ENCODE measurements at regions not wholly inside any gene's neighbourhood (a gene's known extent, or its start where the extent isn't known, plus 50 kb on each side); places are given as distances from the start of the nearest gene placed in this dataset.

GRCh38 chr18:60555625-60556024 is 183.1 kb upstream of the MC4R start:
- DNase-seq (ENCODE audit: low spot score) = no peak

- DNase-seq (ENCODE audit: low spot score) = no peak
Observed at GRCh38 chr18:60556326-60556725, 183.8 kb upstream of the MC4R start.

DNA sequence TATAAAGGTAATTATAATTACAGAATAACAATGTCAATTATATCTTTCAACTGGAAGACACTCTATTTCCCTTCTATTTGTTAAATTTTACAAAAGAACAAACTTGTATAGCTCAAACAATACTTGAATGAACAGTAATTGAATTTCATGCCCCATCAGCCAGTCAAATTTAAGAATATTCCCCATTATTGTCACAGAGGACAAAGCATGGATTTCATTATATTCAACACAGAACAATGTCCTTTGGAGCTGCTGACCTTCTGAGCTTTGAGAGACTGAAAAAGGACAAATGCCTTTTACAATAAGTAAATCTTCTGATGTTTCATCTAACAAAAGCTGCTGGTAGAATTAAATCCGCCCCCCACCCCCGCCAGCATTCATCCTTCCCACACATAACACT is 187.5 kb upstream of the MC4R start:
- no peak for DNase-seq (ENCODE audit: low spot score)

- DNase-seq (ENCODE audit: low spot score) = no peak
Observed at GRCh38 chr18:60563082-60563481, 190.5 kb upstream of the MC4R start.

- no peak for DNase-seq (ENCODE audit: low spot score)
Observed at GRCh38 chr18:60568220-60568619, 195.6 kb upstream of the MC4R start.

- DNase-seq (ENCODE audit: low spot score) = no peak
Observed at GRCh38 chr18:60570172-60570571, 197.6 kb upstream of the MC4R start.

- no peak for DNase-seq (ENCODE audit: low spot score)
Observed at GRCh38 chr18:60577457-60577856, 204.9 kb upstream of the MC4R start.

DNA sequence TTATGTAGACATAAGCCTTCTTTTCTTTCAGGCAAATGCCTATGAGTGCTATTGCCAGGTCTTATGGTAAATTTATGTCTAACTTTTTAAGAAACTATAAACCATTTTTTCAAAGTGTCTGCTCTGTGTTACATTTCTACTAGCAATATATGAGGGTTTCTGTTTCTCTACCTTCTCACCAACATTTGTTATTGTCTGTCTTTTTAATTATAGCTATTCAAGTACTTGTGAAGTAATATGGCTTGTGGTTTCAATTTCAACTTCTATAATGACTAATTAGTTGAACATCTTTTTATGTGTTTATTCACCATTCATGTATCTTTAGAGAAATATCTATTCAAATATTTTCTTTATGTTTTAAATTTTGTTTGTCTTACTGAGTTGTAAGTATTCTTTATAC is 213.1 kb upstream of the MC4R start:
- no peak for DNase-seq (ENCODE audit: low spot score)

GRCh38 chr18:60593249-60593648 is 220.7 kb upstream of the MC4R start:
- DNase-seq (ENCODE audit: low spot score) = no peak

- no peak for DNase-seq (ENCODE audit: low spot score)
Observed at GRCh38 chr18:60596928-60597327, 224.4 kb upstream of the MC4R start.

DNA sequence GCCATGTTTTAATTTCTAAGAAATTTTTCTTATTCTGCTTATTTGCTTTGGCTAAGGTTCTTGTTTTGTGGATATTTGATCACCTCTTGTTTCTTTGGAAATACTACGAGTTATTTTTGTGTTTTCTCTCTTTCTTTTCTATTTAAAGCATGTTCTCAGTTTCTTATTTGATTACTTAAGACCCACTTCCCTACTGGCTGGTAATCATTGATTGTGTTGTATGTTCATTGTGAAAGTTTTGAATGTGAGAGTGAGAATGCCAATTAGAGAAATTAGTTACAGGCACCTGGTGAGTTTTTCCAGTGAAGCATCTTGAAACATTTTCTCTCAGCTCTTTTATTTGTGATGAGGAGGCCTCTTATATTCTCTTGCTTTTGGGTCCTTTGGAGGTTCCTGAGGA is 226.7 kb upstream of the MC4R start:
- DNase-seq (ENCODE audit: low spot score) = no peak

- no peak for DNase-seq (ENCODE audit: low spot score)
Observed at GRCh38 chr18:60599995-60600394, 227.4 kb upstream of the MC4R start.

DNA sequence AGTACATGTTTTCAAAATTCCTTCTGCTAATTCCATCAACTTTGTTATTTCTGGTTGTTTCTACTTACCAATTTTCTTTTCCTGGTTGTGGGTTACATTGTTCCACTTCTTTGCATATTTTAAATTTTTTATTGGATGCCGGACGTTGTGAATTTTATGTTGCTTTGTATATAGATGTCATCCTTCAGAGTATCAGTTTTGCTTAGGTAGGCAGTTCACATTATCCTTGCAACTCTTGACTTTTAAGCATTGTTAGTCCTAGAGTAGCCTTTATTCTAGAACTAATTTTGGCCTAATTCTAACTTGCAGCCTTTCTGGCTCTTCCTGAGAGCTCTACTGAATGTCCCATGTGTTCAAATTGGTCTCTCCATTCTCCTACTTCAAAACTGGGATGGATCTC is 228.7 kb upstream of the MC4R start:
- DNase-seq (ENCODE audit: low spot score) = no peak

DNA sequence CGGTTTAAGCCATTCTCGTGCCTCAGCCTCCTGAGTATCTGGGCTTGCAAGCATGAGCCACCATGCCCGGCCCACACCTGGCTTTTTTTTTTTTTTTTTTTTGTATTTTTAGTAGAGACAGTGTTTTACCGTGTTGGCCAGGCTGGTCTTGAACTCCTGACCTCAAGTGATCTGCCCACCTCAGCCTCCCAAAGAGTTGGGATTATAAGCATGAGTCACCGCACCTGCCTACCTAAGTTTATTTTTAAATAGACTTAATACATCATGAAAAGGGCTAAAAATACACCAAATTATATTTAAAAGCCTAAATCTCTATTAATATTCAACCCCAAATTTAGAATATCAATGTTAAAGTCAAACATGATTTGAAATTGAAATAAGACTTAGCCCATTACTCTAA is 250.8 kb upstream of the MC4R start:
- DNase-seq (ENCODE audit: low spot score) = no peak

DNA sequence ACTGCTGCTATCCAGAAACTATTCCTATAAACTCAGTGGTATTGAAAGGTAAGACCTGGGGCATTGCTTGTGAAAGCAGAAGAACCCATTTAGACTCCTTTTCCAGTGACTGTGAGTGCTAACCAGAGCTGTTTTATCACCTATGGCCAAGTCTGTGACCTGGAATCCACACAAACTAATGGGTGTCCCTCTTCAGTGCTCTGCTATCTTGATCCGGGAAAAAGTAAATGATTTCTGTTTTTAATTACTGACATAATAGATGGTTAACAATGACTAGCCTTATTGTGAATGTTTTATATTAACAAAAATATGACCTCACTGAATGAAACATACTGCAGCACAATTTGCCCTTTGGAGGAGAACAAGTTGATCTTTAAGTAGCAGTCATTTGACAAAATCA is 251.6 kb upstream of the MC4R start:
- DNase-seq (ENCODE audit: low spot score) = no peak

- no peak for DNase-seq (ENCODE audit: low spot score)
Observed at GRCh38 chr18:60639836-60640235, 267.3 kb upstream of the MC4R start.

- DNase-seq (ENCODE audit: low spot score) = no peak
Observed at GRCh38 chr18:60643009-60643408, 270.4 kb upstream of the MC4R start.

GRCh38 chr18:60646725-60647124 is 274.1 kb upstream of the MC4R start:
- DNase-seq (ENCODE audit: low spot score) = no peak

GRCh38 chr18:60649107-60649506 is 276.5 kb upstream of the MC4R start:
- no peak for DNase-seq (ENCODE audit: low spot score)

DNA sequence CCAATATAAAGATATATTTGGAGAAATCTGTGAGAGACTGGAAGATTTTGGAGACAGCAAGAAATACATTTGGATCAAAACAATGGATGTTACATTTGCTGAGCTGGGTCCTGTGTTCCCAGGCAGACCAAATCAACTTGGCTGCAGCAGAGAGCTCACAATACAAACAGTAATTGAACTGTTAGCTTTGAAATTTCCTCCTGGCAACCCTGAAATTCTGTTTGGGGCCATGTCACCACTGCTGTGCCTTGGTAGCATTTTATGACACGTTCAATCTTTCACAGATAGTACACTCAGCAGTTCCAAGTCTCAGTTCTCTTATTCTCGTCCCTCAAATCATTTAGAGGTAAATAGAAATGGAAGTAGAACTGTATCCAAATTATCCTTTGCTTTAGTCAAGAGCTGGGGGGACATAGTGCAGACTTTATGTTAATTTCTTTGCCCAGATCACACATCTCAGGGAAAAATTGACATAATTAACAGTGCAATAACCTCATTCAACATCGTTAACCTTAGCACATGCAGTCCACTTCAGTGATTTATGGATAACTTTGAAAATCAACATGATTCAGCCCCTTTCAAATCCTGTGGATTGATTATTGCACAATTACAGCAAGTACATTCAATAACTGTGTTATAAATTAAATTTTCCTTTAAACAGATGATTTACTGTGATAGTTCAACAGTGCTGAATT is 277.4 kb upstream of the MC4R start:
- no peak for DNase-seq (ENCODE audit: low spot score)

DNA sequence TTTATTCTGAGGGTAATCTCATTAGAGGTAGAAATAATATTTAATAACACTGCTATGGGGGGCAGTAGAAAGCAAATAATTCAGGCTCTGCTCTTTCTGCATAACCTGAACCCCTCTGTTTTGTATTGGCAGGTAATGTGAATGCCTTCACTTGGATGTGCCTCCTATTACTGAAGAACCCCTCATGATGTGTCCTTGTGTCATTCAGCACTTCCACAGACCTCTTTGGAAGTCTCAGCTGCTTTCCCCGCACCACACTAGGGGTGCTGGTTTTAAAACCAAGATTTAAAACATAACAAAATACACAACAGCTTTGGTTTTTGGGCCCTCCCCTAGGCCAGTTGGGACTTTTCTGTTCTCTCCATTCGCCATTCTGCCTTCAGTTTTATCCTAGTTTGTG is 281.7 kb upstream of the MC4R start:
- DNase-seq (ENCODE audit: low spot score) = no peak

DNA sequence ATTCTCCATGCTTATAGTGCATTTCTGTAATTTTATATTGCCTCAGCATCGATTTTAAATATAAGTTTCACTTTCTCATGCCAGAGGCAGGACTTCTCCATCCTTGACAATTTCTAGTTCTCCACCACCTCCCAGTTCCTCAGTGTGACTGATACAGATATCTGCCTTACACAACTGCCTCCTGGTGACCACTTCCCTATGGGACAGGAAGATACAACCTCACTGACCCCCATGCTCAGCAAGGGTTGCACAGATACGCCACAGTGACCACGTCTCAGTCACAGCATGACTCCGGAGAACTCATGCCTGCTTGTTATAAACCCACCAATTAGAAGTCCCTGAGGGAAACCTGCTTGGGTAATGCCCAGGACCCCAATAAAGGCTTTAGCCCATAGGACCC is 284.0 kb upstream of the MC4R start:
- DNase-seq (ENCODE audit: low spot score) = no peak

GRCh38 chr18:60662491-60662890 is 289.9 kb upstream of the MC4R start:
- no peak for DNase-seq (ENCODE audit: low spot score)

GRCh38 chr18:60663060-60663989 is 290.8 kb upstream of the MC4R start:
- no peak for DNase-seq (ENCODE audit: low spot score)

Measured in HuH-7.5 (cell line).